A549 (cell line): ENCODE measurements at regions not wholly inside any gene's neighbourhood (a gene's known extent, or its start where the extent isn't known, plus 50 kb on each side); places are given as distances from the start of the nearest gene placed in this dataset.

Experiments
- ATAC-seq, 2 experiments: fragments of 200-7000 bp in 1 of 2; fragments of >200 bp in 1 of 2; cut with Nextera tagmentation in 1 of 2; cut with Tn5 transposase in 1 of 2; 3 replicates each; pipeline versions ENCODE4 v1.8.0 to v1.9.1; 2018 to 2020; ENCODE audit warnings: mild to moderate bottlenecking in 1 of 2, moderate library complexity in 1 of 2
- CTCF ChIA-PET: fragments of 300-600 bp; sonication (Branson Sonifier 250); formaldehyde crosslinking; extraction: SDS; loops from one replicate; lab custom pipeline; 2021; ENCODE audit warnings: antibody characterized with exemption, inconsistent platforms; lab: Yijun Ruan, JAX
- POLR2A ChIA-PET: fragments of 350-600 bp; formaldehyde crosslinking; extraction: SDS; loops from one replicate; lab custom pipeline; 2021; ENCODE audit warnings: antibody characterized with exemption, inconsistent platforms; lab: Yijun Ruan, JAX
- DNase-seq, 2 experiments: peaks; one replicate each; pipeline versions ENCODE4 v3.0.0 to v3.0.0-alpha.2; 2011 to 2016; ENCODE audit warnings: low read depth in 1 of 2, low spot score in 1 of 2
- FAIRE-seq: peaks from 2 replicates; lab custom pipeline; 2011; peaks lifted over from hg19 to GRCh38; lab: Jason Lieb, UNC
- H3K27ac ChIP-seq, 2 experiments: fragments of >200 bp; sonication (Bioruptor Twin); formaldehyde crosslinking; 3 replicates each; pipeline ENCODE4 v1.5.1; 2016 to 2017
- H3K4me1 ChIP-seq: fragments of >200 bp; sonication (Bioruptor Twin); formaldehyde crosslinking; 3 replicates; pipeline ENCODE4 v1.6.1; 2016
- H3K4me2 ChIP-seq: fragments of >200 bp; sonication (Bioruptor Twin); formaldehyde crosslinking; 3 replicates; pipeline ENCODE4 v1.6.1; 2016
- H3K4me3 ChIP-seq: fragments of >200 bp; sonication (Bioruptor Twin); formaldehyde crosslinking; 3 replicates; pipeline ENCODE4 v1.5.1; 2016
- H3K9me3 ChIP-seq: fragments of >200 bp; sonication (Bioruptor Twin); formaldehyde crosslinking; 3 replicates; pipeline ENCODE4 v1.6.1; 2016
- CEBPB ChIP-seq, 2 experiments: fragments of >200 bp in 1 of 2; sonication (Bioruptor Twin) in 1 of 2; formaldehyde crosslinking in 1 of 2; IDR thresholded peaks; 2 replicates each; pipeline ENCODE4 v1.6.1; 2012 to 2016
- FOSL2 ChIP-seq, 2 experiments: fragments of 450-650 bp in 1 of 2; fragments of >200 bp in 1 of 2; sonication (Bioruptor Twin) in 1 of 2; formaldehyde crosslinking; IDR thresholded peaks; 2 replicates each; pipeline versions ENCODE4 v1.5.0 to v1.6.1; 2016 to 2020; ENCODE audit warnings: mild to moderate bottlenecking in 1 of 2, moderate library complexity in 1 of 2
- GATA3 ChIP-seq: IDR thresholded peaks from 2 replicates; pipeline ENCODE4 v1.6.1; 2012; ENCODE audit warnings: borderline replicate concordance
- HES2 ChIP-seq: fragments of >200 bp; sonication (Bioruptor Twin); formaldehyde crosslinking; IDR thresholded peaks from 2 replicates; pipeline ENCODE4 v1.6.1; 2016
- HEYL ChIP-seq: fragments of 250-450 bp; sonication (Bioruptor Pico); IDR thresholded peaks from 2 replicates; pipeline ENCODE4 v1.8.0; 2021; ENCODE audit warnings: mild to moderate bottlenecking, moderate library complexity
- JUNB ChIP-seq: fragments of >200 bp; sonication (Bioruptor Twin); formaldehyde crosslinking; IDR thresholded peaks from 2 replicates; pipeline ENCODE4 v1.6.1; 2016
- KDM1A ChIP-seq: fragments of 200-600 bp; sonication (generic); IDR thresholded peaks from 2 replicates; pipeline ENCODE4 v1.6.1; 2016; ENCODE audit warnings: low read depth, mild to moderate bottlenecking
- MAFK ChIP-seq: fragments of 450-650 bp; IDR thresholded peaks from 2 replicates; pipeline ENCODE4 v1.6.1; 2014; ENCODE audit not compliant: partially characterized antibody
- MAX ChIP-seq: IDR thresholded peaks from 2 replicates; pipeline ENCODE4 v1.6.1; 2012
- MYC ChIP-seq: IDR thresholded peaks from 2 replicates; pipeline ENCODE4 v1.6.1; 2012; ENCODE audit warnings: mild to moderate bottlenecking, inconsistent platforms, low read length, improper control_type of control experiment, borderline replicate concordance
- NFE2L2 ChIP-seq: fragments of 150-350 bp; conservative IDR thresholded peaks from 2 replicates; pipeline ENCODE4 v1.6.1; 2014; ENCODE audit warnings: low read length
- RAD21 ChIP-seq, 2 experiments: fragments of >200 bp in 1 of 2; sonication (Bioruptor Twin) in 1 of 2; formaldehyde crosslinking in 1 of 2; IDR thresholded peaks in 1 of 2; conservative IDR thresholded peaks in 1 of 2; 2 replicates in 1 of 2; 3 replicates in 1 of 2; pipeline ENCODE4 v1.6.1; 2012 to 2018; ENCODE audit warnings: inconsistent platforms in 1 of 2
- RCOR1 ChIP-seq: fragments of 150-350 bp; IDR thresholded peaks from 2 replicates; pipeline ENCODE4 v1.6.1; 2014; ENCODE audit warnings: antibody characterized with exemption, low read length, low read depth
- RFX5 ChIP-seq: fragments of 450-650 bp; IDR thresholded peaks from 2 replicates; pipeline ENCODE4 v1.7.1; 2014; ENCODE audit warnings: antibody characterized with exemption, mild to moderate bottlenecking, moderate library complexity
- SREBF2 ChIP-seq: fragments of 450-650 bp; IDR thresholded peaks from 2 replicates; pipeline ENCODE4 v1.6.1; 2014; ENCODE audit warnings: mild to moderate bottlenecking, moderate library complexity
- TFCP2L1 ChIP-seq: fragments of 250-450 bp; sonication (Bioruptor Pico); IDR thresholded peaks from 2 replicates; pipeline ENCODE4 v1.5.0; 2021; ENCODE audit warnings: mild to moderate bottlenecking
- USF2 ChIP-seq: fragments of 450-650 bp; IDR thresholded peaks from 2 replicates; pipeline ENCODE4 v1.6.1; 2014; ENCODE audit warnings: antibody characterized with exemption
- ZC3H11A ChIP-seq: fragments of 450-650 bp; IDR thresholded peaks from 2 replicates; pipeline ENCODE4 v1.6.1; 2014; ENCODE audit warnings: antibody characterized with exemption, mild to moderate bottlenecking
- ZFP36 ChIP-seq: fragments of 450-650 bp; IDR thresholded peaks from 2 replicates; pipeline ENCODE4 v1.6.1; 2014; ENCODE audit warnings: borderline replicate concordance; ENCODE audit not compliant: partially characterized antibody
- ZSCAN20 ChIP-seq: fragments of 250-450 bp; sonication (Bioruptor Pico); IDR thresholded peaks from 2 replicates; pipeline ENCODE4 v1.8.0; 2022; ENCODE audit warnings: mild to moderate bottlenecking, moderate library complexity
- whole genome bisulfite sequencing: methylation state at CpG from one replicate; pipeline ENCODE4 v1.1.6; 2017; ENCODE audit errors: missing lambda C conversion rate; 5-methylcytosine and 5-hydroxymethylcytosine counted together
- TF ChIP-seq, protein P1 (sequence below): IDR thresholded peaks from 2 replicates; pipeline ENCODE4 v1.6.1; 2012
- TF ChIP-seq, protein P2 (sequence below): fragments of 200-600 bp; sonication (generic); IDR thresholded peaks from 2 replicates; pipeline ENCODE4 v1.6.1; 2016; ENCODE audit warnings: antibody characterized with exemption, mild to moderate bottlenecking, moderate library complexity

DNA sequence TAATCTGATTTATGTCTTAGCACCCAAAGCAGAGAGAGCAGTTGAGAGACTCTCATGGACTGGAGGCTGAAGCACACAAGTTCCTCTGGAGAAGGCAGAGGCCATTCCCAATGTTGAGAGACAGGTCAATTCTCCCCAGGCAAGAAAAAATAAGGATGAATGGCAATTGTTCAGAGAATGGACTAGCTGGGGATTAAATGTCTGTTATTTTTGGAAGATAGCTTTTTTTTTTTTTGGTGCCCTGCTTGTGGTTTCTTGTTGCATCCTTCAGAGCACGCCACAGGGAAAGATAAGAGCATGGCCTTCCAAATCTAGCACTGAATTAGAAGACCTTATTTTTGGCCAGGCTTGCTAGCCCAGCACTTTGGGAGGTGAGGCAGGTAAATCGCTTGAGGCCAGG is 65.6 kb upstream of the ERRFI1 start:
- FAIRE-seq, result no peak
- POLR2A ChIA-PET, result interaction anchor here (0.5 kb wide), 1 partner anchor 29 kb away, joined by 3 read pairs; no protein-coding TSS in a partner anchor
- CTCF ChIA-PET, result interaction anchor here (1.0 kb wide), 2 partner anchors 9 to 61 kb away, joined by 3 to 5 read pairs; no protein-coding TSS in a partner anchor
- no peak overlapping the region for H3K4me3 ChIP-seq
- H3K9me3 ChIP-seq, result peaks cover under 1% of the 10 kb centered on the region; the same call in 1 of the 3 replicates
- H3K27ac ChIP-seq, result peak overlapping the region; percentile 66 to 94
- no peak overlapping the region for H3K4me2 ChIP-seq
- ATAC-seq, result no peak
- no peak for TF ChIP-seq ZFP36
- TF ChIP-seq RCOR1, result no peak
- TF ChIP-seq USF2, result no peak
- TF ChIP-seq MYC, result no peak
- no peak for TF ChIP-seq CEBPB (IDR thresholded peaks at IDR 0.05)
- TF ChIP-seq ZC3H11A, result no peak
- TF ChIP-seq RFX5, result no peak
- TF ChIP-seq JUNB, result no peak
- TF ChIP-seq HES2, result no peak
- TF ChIP-seq, protein P1, sequence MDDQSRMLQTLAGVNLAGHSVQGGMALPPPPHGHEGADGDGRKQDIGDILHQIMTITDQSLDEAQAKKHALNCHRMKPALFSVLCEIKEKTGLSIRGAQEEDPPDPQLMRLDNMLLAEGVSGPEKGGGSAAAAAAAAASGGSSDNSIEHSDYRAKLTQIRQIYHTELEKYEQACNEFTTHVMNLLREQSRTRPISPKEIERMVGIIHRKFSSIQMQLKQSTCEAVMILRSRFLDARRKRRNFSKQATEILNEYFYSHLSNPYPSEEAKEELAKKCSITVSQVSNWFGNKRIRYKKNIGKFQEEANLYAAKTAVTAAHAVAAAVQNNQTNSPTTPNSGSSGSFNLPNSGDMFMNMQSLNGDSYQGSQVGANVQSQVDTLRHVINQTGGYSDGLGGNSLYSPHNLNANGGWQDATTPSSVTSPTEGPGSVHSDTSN, result no peak
- no peak for TF ChIP-seq HEYL (CRISPR knock-in tag)
- TF ChIP-seq RAD21 (conservative IDR thresholded peaks at IDR 0.05 in 1 of 2, IDR thresholded peaks at IDR 0.05 in 1 of 2), result no peak
- TF ChIP-seq, all 56 proteins: peak for 0
- DNase-seq, result no peak
- peaks cover 68% of the 10 kb centered on the region for H3K4me1 ChIP-seq
- WGBS, result 95% methylated on average over 2 of the region's 2 CpGs

- no peak for FAIRE-seq
- CTCF ChIA-PET, result interaction anchor here (0.6 to 1.1 kb wide), 3 partner anchors 12 to 48 kb away, joined by 3 read pairs; no protein-coding TSS in a partner anchor
- H3K4me3 ChIP-seq, result no peak overlapping the region
Measured at GRCh38 chr1:8090241-8090702, 64.2 kb upstream of the ERRFI1 start.

DNA sequence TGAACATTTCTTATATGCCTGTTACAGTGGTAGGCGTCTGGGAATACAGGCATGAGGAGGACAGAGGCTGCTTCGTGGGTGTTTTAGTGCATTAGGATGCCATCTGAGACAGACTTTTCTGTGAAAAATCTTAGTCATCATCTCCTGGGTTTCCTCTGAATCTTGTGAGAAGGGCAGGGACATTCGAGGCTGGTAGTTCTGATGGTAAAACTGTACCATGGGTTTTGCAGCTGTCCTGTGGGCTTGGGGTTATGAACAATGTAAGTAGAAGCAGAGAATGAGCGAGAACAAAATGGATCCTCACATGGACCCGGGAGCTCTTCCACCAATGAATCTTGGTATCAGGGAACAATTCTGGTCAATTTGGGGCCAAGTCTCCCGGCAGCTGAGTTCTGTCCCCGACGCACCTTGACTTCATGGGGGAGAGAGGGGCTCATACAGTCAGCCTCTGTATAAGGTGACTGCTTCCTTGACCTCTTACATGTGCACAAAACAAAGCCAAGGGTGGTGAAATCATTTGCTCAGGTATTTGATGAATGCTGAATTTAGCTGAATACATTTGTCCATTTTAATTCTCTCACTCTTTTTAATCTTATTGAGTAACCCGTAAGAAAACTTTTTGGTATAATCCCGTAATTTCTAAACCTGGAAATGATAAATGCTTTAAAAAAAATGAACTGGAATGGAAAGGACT is 63.6 kb upstream of the ERRFI1 start:
- TF ChIP-seq TFCP2L1 (no peak), KDM1A (no peak), SREBF2 (no peak), ZSCAN20 (CRISPR knock-in tag) (no peak), MAFK (no peak), HEYL (CRISPR knock-in tag) (peak; percentile 16; the same call in 1 of the 2 replicates), MAX (no peak), NFE2L2 (no peak)
- TF ChIP-seq, protein P2, sequence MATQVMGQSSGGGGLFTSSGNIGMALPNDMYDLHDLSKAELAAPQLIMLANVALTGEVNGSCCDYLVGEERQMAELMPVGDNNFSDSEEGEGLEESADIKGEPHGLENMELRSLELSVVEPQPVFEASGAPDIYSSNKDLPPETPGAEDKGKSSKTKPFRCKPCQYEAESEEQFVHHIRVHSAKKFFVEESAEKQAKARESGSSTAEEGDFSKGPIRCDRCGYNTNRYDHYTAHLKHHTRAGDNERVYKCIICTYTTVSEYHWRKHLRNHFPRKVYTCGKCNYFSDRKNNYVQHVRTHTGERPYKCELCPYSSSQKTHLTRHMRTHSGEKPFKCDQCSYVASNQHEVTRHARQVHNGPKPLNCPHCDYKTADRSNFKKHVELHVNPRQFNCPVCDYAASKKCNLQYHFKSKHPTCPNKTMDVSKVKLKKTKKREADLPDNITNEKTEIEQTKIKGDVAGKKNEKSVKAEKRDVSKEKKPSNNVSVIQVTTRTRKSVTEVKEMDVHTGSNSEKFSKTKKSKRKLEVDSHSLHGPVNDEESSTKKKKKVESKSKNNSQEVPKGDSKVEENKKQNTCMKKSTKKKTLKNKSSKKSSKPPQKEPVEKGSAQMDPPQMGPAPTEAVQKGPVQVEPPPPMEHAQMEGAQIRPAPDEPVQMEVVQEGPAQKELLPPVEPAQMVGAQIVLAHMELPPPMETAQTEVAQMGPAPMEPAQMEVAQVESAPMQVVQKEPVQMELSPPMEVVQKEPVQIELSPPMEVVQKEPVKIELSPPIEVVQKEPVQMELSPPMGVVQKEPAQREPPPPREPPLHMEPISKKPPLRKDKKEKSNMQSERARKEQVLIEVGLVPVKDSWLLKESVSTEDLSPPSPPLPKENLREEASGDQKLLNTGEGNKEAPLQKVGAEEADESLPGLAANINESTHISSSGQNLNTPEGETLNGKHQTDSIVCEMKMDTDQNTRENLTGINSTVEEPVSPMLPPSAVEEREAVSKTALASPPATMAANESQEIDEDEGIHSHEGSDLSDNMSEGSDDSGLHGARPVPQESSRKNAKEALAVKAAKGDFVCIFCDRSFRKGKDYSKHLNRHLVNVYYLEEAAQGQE, result no peak
- WGBS, result 46% methylated on average over 10 of the region's 10 CpGs
- H3K9me3 ChIP-seq, result peaks cover 13% of the 10 kb centered on the region; the same call in 2 of the 3 replicates
- peak overlapping the region; percentile 58 for H3K4me2 ChIP-seq
- H3K27ac ChIP-seq, result peak overlapping the region; percentile 66 to 94
- no peak for DNase-seq
- no peak for FAIRE-seq
- POLR2A ChIA-PET, result interaction anchor here (0.7 to 1.3 kb wide), 2 partner anchors 12 to 13 kb away, joined by 3 read pairs; no protein-coding TSS in a partner anchor
- no peak for ATAC-seq
- CTCF ChIA-PET, result interaction anchor here (0.7 to 2.1 kb wide), 4 partner anchors 11 to 59 kb away, joined by 3 to 8 read pairs (median 3); no protein-coding TSS in a partner anchor
- no peak overlapping the region for H3K4me3 ChIP-seq
- H3K4me1 ChIP-seq, result peaks cover 50% of the 10 kb centered on the region

More at GRCh38 chr1:8090241-8090702, 64.2 kb upstream of the ERRFI1 start:
- DNase-seq (no peak), ATAC-seq (peak in 1 of 2 experiments; percentile 57; a peak in 2 of 6 replicates)
- Histone ChIP-seq H3K9me3 (peaks cover 13% of the 10 kb centered on the region; the same call in 2 of the 3 replicates), H3K27ac (peak overlapping the region; percentile 66 to 94), H3K4me2 (peak overlapping the region; percentile 58), H3K4me1 (peaks cover 53% of the 10 kb centered on the region)
- POLR2A ChIA-PET, result interaction anchor here (0.7 to 1.3 kb wide), 2 partner anchors 12 to 99 kb away, joined by 3 read pairs; no protein-coding TSS in a partner anchor
- 16% methylated on average over 2 of the region's 2 CpGs for WGBS
- TF ChIP-seq FOSL2 (IDR thresholded peaks at IDR 0.05), result no peak
- TF ChIP-seq FOSL2 (CRISPR knock-in tag; IDR thresholded peaks at IDR 0.05), result 0 out of 2 replicates have a peak, but pooled peaks have one; percentile 1
- TF ChIP-seq JUNB, result peak; percentile 34; the same call in 1 of the 2 replicates
- TF ChIP-seq USF2, result no peak
- peak; percentile 38; the same call in 1 of the 2 replicates for TF ChIP-seq GATA3
- TF ChIP-seq ZC3H11A, result no peak
